Lung (tissue), 11 donors: ENCODE measurements at regions not wholly inside any gene's neighbourhood (a gene's known extent, or its start where the extent isn't known, plus 50 kb on each side); places are given as distances from the start of the nearest gene placed in this dataset.

ENCODE experiments used
- ATAC-seq: fragments of 200-7000 bp; cut with Tn5 transposase; one replicate; pipeline ENCODE4 v1.9.1; 2020; ENCODE audit warnings: moderate number of reproducible peaks; ENCODE audit not compliant: insufficient read depth, low FRiP score
- DNase-seq, 3 donors: peaks; one replicate each; pipeline ENCODE4 v3.0.0-alpha.2; 2013 to 2017
- H3K27ac ChIP-seq, 2 donors: one replicate each; pipeline ENCODE4 v1.5.1; 2013; ENCODE audit warnings: mild to moderate bottlenecking in 2 of 2, moderate library complexity in 2 of 2, control low read depth in 1 of 2, inconsistent platforms in 1 of 2, low read depth in 1 of 2, low read length in 1 of 2
- H3K27me3 ChIP-seq, 3 donors: one replicate each; pipeline ENCODE4 v1.5.1; 2013; ENCODE audit warnings: low read length in 2 of 3; ENCODE audit not compliant: control insufficient read depth in 3 of 3, insufficient read depth in 3 of 3
- H3K36me3 ChIP-seq, 4 donors: one replicate each; pipeline ENCODE4 v1.5.1; 2013; ENCODE audit warnings: low read length in 4 of 4, mild to moderate bottlenecking in 1 of 4, moderate library complexity in 1 of 4; ENCODE audit not compliant: control insufficient read depth in 4 of 4, insufficient read depth in 4 of 4
- H3K4me1 ChIP-seq, 5 donors: one replicate each; pipeline ENCODE4 v1.5.1; 2013; ENCODE audit warnings: low read length in 5 of 5, mild to moderate bottlenecking in 2 of 5, moderate library complexity in 1 of 5; ENCODE audit not compliant: control insufficient read depth in 5 of 5, insufficient read depth in 5 of 5
- H3K4me3 ChIP-seq: one replicate; pipeline ENCODE4 v1.5.1; 2013; ENCODE audit warnings: mild to moderate bottlenecking, control low read depth, moderate library complexity
- H3K9ac ChIP-seq, 2 donors: one replicate each; pipeline ENCODE4 v1.5.1; 2013; ENCODE audit warnings: low read length in 2 of 2, control low read depth in 1 of 2; ENCODE audit not compliant: insufficient read depth in 1 of 2
- H3K9me3 ChIP-seq, 4 donors: one replicate each; pipeline ENCODE4 v1.5.1; 2013; ENCODE audit warnings: low read length in 3 of 4, mild to moderate bottlenecking in 1 of 4, moderate library complexity in 1 of 4; ENCODE audit not compliant: control insufficient read depth in 4 of 4, insufficient read depth in 3 of 4
- WGBS, 2 donors: extraction: QIAGEN DNeasy Blood & Tissue Kit; methylation state at CpG; one replicate each; pipeline ENCODE4 v1.1.7; 2013; 5-methylcytosine and 5-hydroxymethylcytosine counted together
- TF ChIP-seq, protein P1 (sequence below): IDR thresholded peaks from 2 replicates; pipeline ENCODE4 v1.5.1; 2012; ENCODE audit warnings: mild to moderate bottlenecking; ENCODE audit errors: control extremely low read depth, extremely low read depth
- donor health status: control.
- donor health status: control.
- donor health status: Bipolar disorder and iron deficiency.
- donor health status: healthy.
- donor health status: DM: yes; HTN: yes; CAD: no.

DNA sequence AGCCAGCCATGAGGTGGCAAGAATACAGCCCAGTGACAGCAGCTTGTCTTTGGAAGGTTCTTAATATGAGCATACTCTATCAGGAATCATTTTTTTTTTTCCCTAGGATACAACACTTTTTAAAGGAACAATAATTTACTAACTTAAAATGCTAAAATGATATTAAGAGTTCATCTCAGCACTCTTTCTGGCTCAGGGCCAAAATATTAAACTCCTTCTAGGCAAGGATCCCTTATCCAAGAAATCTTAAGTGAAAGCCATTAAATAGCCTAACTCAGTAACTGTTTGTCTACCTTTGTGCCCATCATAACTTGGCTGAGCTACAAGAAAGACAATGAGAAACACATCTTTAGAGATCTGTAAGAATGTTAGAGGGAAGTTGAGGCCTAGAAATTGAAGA lies 529.5 kb upstream of the TGFBR2 start:
- ATAC-seq, result no peak
- no peaks in the 10 kb centered on the region for H3K36me3 ChIP-seq
- H3K27me3 ChIP-seq, result no peaks in the 10 kb centered on the region
- no peak for DNase-seq
- peaks cover 0 to 4% (median 1%) of the 10 kb centered on the region in 4 donors for H3K9me3 ChIP-seq
- no peak overlapping the region for H3K27ac ChIP-seq
- TF ChIP-seq, protein P1, sequence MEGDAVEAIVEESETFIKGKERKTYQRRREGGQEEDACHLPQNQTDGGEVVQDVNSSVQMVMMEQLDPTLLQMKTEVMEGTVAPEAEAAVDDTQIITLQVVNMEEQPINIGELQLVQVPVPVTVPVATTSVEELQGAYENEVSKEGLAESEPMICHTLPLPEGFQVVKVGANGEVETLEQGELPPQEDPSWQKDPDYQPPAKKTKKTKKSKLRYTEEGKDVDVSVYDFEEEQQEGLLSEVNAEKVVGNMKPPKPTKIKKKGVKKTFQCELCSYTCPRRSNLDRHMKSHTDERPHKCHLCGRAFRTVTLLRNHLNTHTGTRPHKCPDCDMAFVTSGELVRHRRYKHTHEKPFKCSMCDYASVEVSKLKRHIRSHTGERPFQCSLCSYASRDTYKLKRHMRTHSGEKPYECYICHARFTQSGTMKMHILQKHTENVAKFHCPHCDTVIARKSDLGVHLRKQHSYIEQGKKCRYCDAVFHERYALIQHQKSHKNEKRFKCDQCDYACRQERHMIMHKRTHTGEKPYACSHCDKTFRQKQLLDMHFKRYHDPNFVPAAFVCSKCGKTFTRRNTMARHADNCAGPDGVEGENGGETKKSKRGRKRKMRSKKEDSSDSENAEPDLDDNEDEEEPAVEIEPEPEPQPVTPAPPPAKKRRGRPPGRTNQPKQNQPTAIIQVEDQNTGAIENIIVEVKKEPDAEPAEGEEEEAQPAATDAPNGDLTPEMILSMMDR, result no peak
- no peak overlapping the region for H3K4me3 ChIP-seq
- H3K9ac ChIP-seq, result no peak overlapping the region
- H3K4me1 ChIP-seq, result peaks cover 0 to 2% (median 0%) of the 10 kb centered on the region in 5 donors

- TF ChIP-seq, protein P1, result no peak
- Histone ChIP-seq H3K4me1 (peaks cover 0 to 2% (median 0%) of the 10 kb centered on the region in 5 donors), H3K27me3 (no peaks in the 10 kb centered on the region), H3K9ac (no peak overlapping the region), H3K27ac (no peak overlapping the region), H3K36me3 (no peaks in the 10 kb centered on the region), H3K9me3 (peaks cover 0 to 4% (median 1%) of the 10 kb centered on the region in 4 donors), H3K4me3 (no peak overlapping the region)
- WGBS, 2 donors, result 81 to 91% methylated on average over 2 of the region's 2 CpGs
- DNase-seq (no peak), ATAC-seq (no peak)
These were observed 528.7 kb upstream of the TGFBR2 start for GRCh38 chr3:30077746-30078145.

DNA sequence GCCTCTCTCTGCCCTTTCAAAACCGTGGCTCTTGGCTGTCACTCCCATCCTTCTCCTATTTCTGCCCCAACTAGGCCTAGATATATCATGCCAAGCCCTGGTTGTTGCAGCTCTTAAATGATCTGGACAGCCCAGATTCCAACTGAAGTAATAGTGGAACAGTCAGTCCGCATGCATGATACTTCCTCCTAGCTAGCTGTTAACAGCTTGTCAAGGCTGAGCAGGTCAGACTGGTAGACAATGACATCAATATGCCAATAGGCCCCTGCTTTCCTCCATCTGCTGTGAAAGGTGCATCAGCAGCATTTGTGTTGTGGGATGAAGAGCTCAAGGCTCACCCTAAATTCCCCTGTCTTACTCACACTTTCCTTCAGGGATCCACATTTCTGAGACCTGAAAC lies 527.7 kb upstream of the TGFBR2 start:
- Histone ChIP-seq H3K27ac (no peak overlapping the region), H3K9me3 (peaks cover 0 to 4% (median 1%) of the 10 kb centered on the region in 4 donors), H3K9ac (no peak overlapping the region), H3K4me1 (peaks cover 0 to 2% (median 0%) of the 10 kb centered on the region in 5 donors), H3K36me3 (no peaks in the 10 kb centered on the region), H3K4me3 (no peak overlapping the region), H3K27me3 (no peaks in the 10 kb centered on the region)
- no peak for ATAC-seq
- DNase-seq, result no peak
- TF ChIP-seq, protein P1, result no peak
- WGBS, 2 donors, result 70 to 85% methylated on average over 2 of the region's 2 CpGs

DNA sequence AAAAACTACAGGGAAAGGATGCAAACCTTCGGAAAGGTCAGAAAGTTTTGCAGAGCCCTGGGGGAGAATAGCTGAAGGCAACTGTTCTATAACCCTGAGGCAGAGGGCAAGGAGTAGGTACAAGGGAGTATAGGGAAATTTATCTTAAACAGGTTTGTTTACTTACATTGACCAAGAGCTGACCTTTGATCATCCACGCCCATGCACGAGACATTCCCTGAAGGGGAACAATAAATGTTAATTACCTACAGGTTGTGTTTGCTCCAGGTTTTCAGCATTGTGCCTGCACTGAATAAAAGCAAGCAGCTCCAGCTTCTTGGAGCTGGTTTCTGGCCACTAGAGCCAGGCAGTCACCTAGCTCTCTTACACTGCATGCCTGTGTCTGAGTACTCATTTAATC lies 524.5 kb upstream of the TGFBR2 start:
- Histone ChIP-seq H3K4me3 (no peak overlapping the region), H3K27ac (no peak overlapping the region), H3K27me3 (no peaks in the 10 kb centered on the region), H3K4me1 (peaks cover 0 to 2% (median 0%) of the 10 kb centered on the region in 5 donors), H3K9ac (no peak overlapping the region), H3K36me3 (no peaks in the 10 kb centered on the region), H3K9me3 (peaks cover 0 to 2% (median 0%) of the 10 kb centered on the region in 4 donors)
- no peak for DNase-seq
- no peak for ATAC-seq
- TF ChIP-seq, protein P1, result no peak
- WGBS, 2 donors, result 79 to 87% methylated on average over 3 of the region's 3 CpGs
